Smooth muscle cell (in vitro differentiated cells): ENCODE measurements at regions not wholly inside any gene's neighbourhood (a gene's known extent, or its start where the extent isn't known, plus 50 kb on each side); places are given as distances from the start of the nearest gene placed in this dataset.

Experiments
- DNase-seq: peaks from one replicate; lab custom pipeline; 2025; ENCODE audit not compliant: unreplicated experiment; lab: John Stamatoyannopoulos, UW
- H2AFZ ChIP-seq: fragments of 200-600 bp; sonication (generic); 2 replicates; pipeline ENCODE4 v1.6.0; 2016; ENCODE audit warnings: antibody characterized with exemption, low read depth, mild to moderate bottlenecking
- H3F3A ChIP-seq: fragments of 200-600 bp; sonication (generic); 2 replicates; pipeline ENCODE4 v1.6.0; 2017; ENCODE audit warnings: antibody characterized with exemption, low read depth
- H3K27ac ChIP-seq: fragments of 200-600 bp; sonication (generic); 2 replicates; pipeline ENCODE4 v1.5.1; 2016; ENCODE audit warnings: low read depth, mild to moderate bottlenecking
- H3K27me3 ChIP-seq: fragments of 200-600 bp; sonication (generic); 2 replicates; pipeline ENCODE4 v1.6.1; 2016; ENCODE audit warnings: low read depth, mild to moderate bottlenecking
- H3K36me3 ChIP-seq: fragments of 200-600 bp; sonication (generic); 2 replicates; pipeline ENCODE4 v1.5.1; 2016; ENCODE audit warnings: low read depth
- H3K4me1 ChIP-seq: fragments of 200-600 bp; sonication (generic); 2 replicates; pipeline ENCODE4 v1.5.1; 2016; ENCODE audit warnings: low read depth
- H3K4me2 ChIP-seq: fragments of 200-600 bp; sonication (generic); 2 replicates; pipeline ENCODE4 v1.6.0; 2016; ENCODE audit warnings: mild to moderate bottlenecking
- H3K4me3 ChIP-seq: fragments of 200-600 bp; sonication (generic); 2 replicates; pipeline ENCODE4 v1.5.1; 2016; ENCODE audit warnings: mild to moderate bottlenecking
- H3K79me2 ChIP-seq: fragments of 200-600 bp; sonication (generic); 2 replicates; pipeline ENCODE4 v1.6.0; 2016; ENCODE audit warnings: low read depth, mild to moderate bottlenecking
- H3K9ac ChIP-seq: fragments of 200-600 bp; sonication (generic); 2 replicates; pipeline ENCODE4 v1.6.0; 2016; ENCODE audit warnings: low read depth
- H3K9me3 ChIP-seq: fragments of 200-600 bp; sonication (generic); replicated peaks from 2 replicates; pipeline ENCODE4 v1.5.1; 2016; ENCODE audit warnings: low read depth
- H4K20me1 ChIP-seq: fragments of 200-600 bp; sonication (generic); 2 replicates; pipeline ENCODE4 v1.6.0; 2016; ENCODE audit warnings: low read depth
- CTCF ChIP-seq: fragments of 200-600 bp; sonication (generic); IDR thresholded peaks from 2 replicates; pipeline ENCODE4 v1.5.1; 2017; ENCODE audit warnings: borderline replicate concordance, mild to moderate bottlenecking, antibody characterized with exemption; ENCODE audit not compliant: insufficient read depth, poor library complexity, severe bottlenecking
- WGBS: methylation state at CpG from one replicate; pipeline ENCODE4 v1.1.7; 2016; ENCODE audit warnings: low lambda C conversion rate; 5-methylcytosine and 5-hydroxymethylcytosine counted together

- Histone ChIP-seq H3F3A (peaks cover 7% of the 10 kb centered on the region), H3K4me3 (no peak overlapping the region), H3K79me2 (no peaks in the 10 kb centered on the region), H3K36me3 (no peaks in the 10 kb centered on the region), H3K9me3 (no peaks in the 10 kb centered on the region), H2AFZ (no peak overlapping the region), H3K4me2 (peak overlapping the region; percentile 12), H4K20me1 (no peaks in the 10 kb centered on the region), H3K27me3 (no peaks in the 10 kb centered on the region), H3K4me1 (peaks cover 7% of the 10 kb centered on the region), H3K9ac (no peak overlapping the region), H3K27ac (peak overlapping the region; percentile 56)
- WGBS = 10% methylated on average over 2 of the region's 2 CpGs
- TF ChIP-seq CTCF = no peak
- no peak for DNase-seq
These were observed 608.7 kb downstream of the SOX6 start for GRCh38 chr11:15747671-15748070.

GRCh38 chr11:15748132-15748531 lies 608.2 kb downstream of the SOX6 start:
- no peak overlapping the region for H3K9ac ChIP-seq
- no peaks in the 10 kb centered on the region for H4K20me1 ChIP-seq
- H3K79me2 ChIP-seq = no peaks in the 10 kb centered on the region
- H3K4me3 ChIP-seq = no peak overlapping the region
- peaks cover 3% of the 10 kb centered on the region for H3K4me1 ChIP-seq
- no peaks in the 10 kb centered on the region for H3K27me3 ChIP-seq
- no peaks in the 10 kb centered on the region for H3K9me3 ChIP-seq
- peak overlapping the region; percentile 56 for H3K27ac ChIP-seq
- no peaks in the 10 kb centered on the region for H3K36me3 ChIP-seq
- no peak for TF ChIP-seq CTCF
- H2AFZ ChIP-seq = no peak overlapping the region
- no peak overlapping the region for H3K4me2 ChIP-seq
- H3F3A ChIP-seq = peaks cover 7% of the 10 kb centered on the region
- no peak for DNase-seq

GRCh38 chr11:15748741-15749140 lies 607.6 kb downstream of the SOX6 start:
- peaks cover 7% of the 10 kb centered on the region for H3F3A ChIP-seq
- H3K4me3 ChIP-seq = no peak overlapping the region
- no peaks in the 10 kb centered on the region for H4K20me1 ChIP-seq
- no peaks in the 10 kb centered on the region for H3K79me2 ChIP-seq
- 15% methylated on average over 2 of the region's 2 CpGs for WGBS
- no peak overlapping the region for H3K9ac ChIP-seq
- H3K36me3 ChIP-seq = no peaks in the 10 kb centered on the region
- no peaks in the 10 kb centered on the region for H3K9me3 ChIP-seq
- H3K4me1 ChIP-seq = no peaks in the 10 kb centered on the region
- no peak overlapping the region for H2AFZ ChIP-seq
- H3K4me2 ChIP-seq = peak overlapping the region; percentile 3
- no peak for TF ChIP-seq CTCF
- no peaks in the 10 kb centered on the region for H3K27me3 ChIP-seq
- H3K27ac ChIP-seq = peak overlapping the region; percentile 56
- no peak for DNase-seq

GRCh38 chr11:15750535-15751308 lies 605.6 kb downstream of the SOX6 start:
- H3K27ac ChIP-seq = no peak overlapping the region
- no peaks in the 10 kb centered on the region for H3K27me3 ChIP-seq
- H3F3A ChIP-seq = peaks cover 7% of the 10 kb centered on the region
- H2AFZ ChIP-seq = no peak overlapping the region
- no peaks in the 10 kb centered on the region for H3K9me3 ChIP-seq
- no peak overlapping the region for H3K9ac ChIP-seq
- H4K20me1 ChIP-seq = no peaks in the 10 kb centered on the region
- H3K79me2 ChIP-seq = no peaks in the 10 kb centered on the region
- no peak for DNase-seq
- 83% methylated on average over 11 of the region's 11 CpGs for WGBS
- no peak for TF ChIP-seq CTCF
- H3K4me1 ChIP-seq = no peaks in the 10 kb centered on the region
- H3K4me3 ChIP-seq = no peak overlapping the region
- no peak overlapping the region for H3K4me2 ChIP-seq
- no peaks in the 10 kb centered on the region for H3K36me3 ChIP-seq
